OCI-LY1 (cell line): ENCODE measurements at regions not wholly inside any gene's neighbourhood (a gene's known extent, or its start where the extent isn't known, plus 50 kb on each side); places are given as distances from the start of the nearest gene placed in this dataset.

Experiments
- H2AFZ ChIP-seq: fragments of 200-600 bp; sonication (generic), shearing (Covaris generic); 2 replicates; pipeline ENCODE4 v1.6.0; 2014; ENCODE audit warnings: antibody characterized with exemption, mild to moderate bottlenecking, low read length
- H3F3A ChIP-seq: fragments of 200-600 bp; sonication (generic), shearing (Covaris generic); 2 replicates; pipeline ENCODE4 v1.6.0; 2014; ENCODE audit warnings: mild to moderate bottlenecking, antibody characterized with exemption, low read length, moderate library complexity; ENCODE audit not compliant: insufficient read depth
- H3K27ac ChIP-seq: fragments of 200-600 bp; sonication (generic); 2 replicates; pipeline ENCODE4 v1.5.1; 2014; ENCODE audit warnings: low read length, mixed run types, mild to moderate bottlenecking, low read depth; ENCODE audit not compliant: poor library complexity, severe bottlenecking
- H3K27me3 ChIP-seq: fragments of 200-600 bp; sonication (generic); 2 replicates; pipeline ENCODE4 v1.6.0; 2014; ENCODE audit warnings: antibody characterized with exemption, mild to moderate bottlenecking, low read length, moderate library complexity; ENCODE audit not compliant: insufficient read depth
- H3K36me3 ChIP-seq: fragments of 200-600 bp; sonication (generic); 2 replicates; pipeline ENCODE4 v1.6.1; 2014; ENCODE audit warnings: mild to moderate bottlenecking, antibody characterized with exemption, low read length, moderate library complexity, mixed read lengths; ENCODE audit not compliant: insufficient read depth
- H3K4me1 ChIP-seq: fragments of 200-600 bp; sonication (generic); 2 replicates; pipeline ENCODE4 v1.5.1; 2014; ENCODE audit warnings: mild to moderate bottlenecking, low read length, moderate library complexity; ENCODE audit not compliant: insufficient read depth, severe bottlenecking
- H3K4me2 ChIP-seq: fragments of 200-600 bp; sonication (generic), shearing (Covaris generic); 2 replicates; pipeline ENCODE4 v1.6.1; 2014; ENCODE audit warnings: low read length
- H3K4me3 ChIP-seq: fragments of 200-600 bp; sonication (generic); 2 replicates; pipeline ENCODE4 v1.5.1; 2014; ENCODE audit warnings: low read length, low read depth, mild to moderate bottlenecking, mixed read lengths; ENCODE audit not compliant: poor library complexity, severe bottlenecking
- H3K79me2 ChIP-seq: fragments of 200-600 bp; shearing (Covaris generic); 2 replicates; pipeline ENCODE4 v1.6.1; 2016; ENCODE audit warnings: mixed run types, low read length, mixed read lengths; ENCODE audit not compliant: insufficient read depth
- H3K9ac ChIP-seq: fragments of 200-600 bp; sonication (generic), shearing (Covaris generic); 2 replicates; pipeline ENCODE4 v1.6.1; 2014; ENCODE audit warnings: mild to moderate bottlenecking, low read length, mixed read lengths
- H3K9me2 ChIP-seq: fragments of 200-600 bp; sonication (generic), shearing (Covaris generic); 2 replicates; pipeline ENCODE4 v1.6.1; 2014; ENCODE audit warnings: low read depth, mild to moderate bottlenecking, low read length, mixed read lengths
- H3K9me3 ChIP-seq: fragments of 200-600 bp; shearing (Covaris generic); 2 replicates; pipeline ENCODE4 v1.6.1; 2014; ENCODE audit warnings: low read length, mixed read lengths
- H4K20me1 ChIP-seq: fragments of 200-600 bp; sonication (generic), shearing (Covaris generic); 2 replicates; pipeline ENCODE4 v1.6.0; 2016; ENCODE audit warnings: mild to moderate bottlenecking, low read length; ENCODE audit not compliant: insufficient read depth
- CTCF ChIP-seq: fragments of 200-600 bp; sonication (generic), shearing (Covaris generic); IDR thresholded peaks from 2 replicates; pipeline ENCODE4 v1.5.1; 2017; ENCODE audit warnings: mild to moderate bottlenecking, antibody characterized with exemption, low read length, moderate library complexity, mixed read lengths
- EZH2 ChIP-seq: fragments of 200-600 bp; sonication (generic), shearing (Covaris generic); IDR thresholded peaks from 2 replicates; pipeline ENCODE4 v1.8.0; 2017; ENCODE audit warnings: borderline replicate concordance, mixed run types, mild to moderate bottlenecking, antibody characterized with exemption, low read length, moderate library complexity, mixed read lengths

GRCh38 chr1:58363585-58363984 lies 182.9 kb downstream of the OMA1 start:
- Histone ChIP-seq H3K36me3 (no peaks in the 10 kb centered on the region), H2AFZ (no peak overlapping the region), H3K4me2 (no peak overlapping the region), H4K20me1 (no peaks in the 10 kb centered on the region), H3F3A (no peaks in the 10 kb centered on the region), H3K9me2 (no peaks in the 10 kb centered on the region), H3K9me3 (no peaks in the 10 kb centered on the region), H3K4me3 (no peak overlapping the region), H3K27ac (no peak overlapping the region), H3K79me2 (no peaks in the 10 kb centered on the region), H3K9ac (no peak overlapping the region), H3K4me1 (peaks cover 14% of the 10 kb centered on the region), H3K27me3 (no peaks in the 10 kb centered on the region)
- TF ChIP-seq CTCF (no peak), EZH2 (no peak)

GRCh38 chr1:58361134-58361533 lies 185.4 kb downstream of the OMA1 start:
- Histone ChIP-seq H3F3A (no peaks in the 10 kb centered on the region), H4K20me1 (no peaks in the 10 kb centered on the region)

GRCh38 chr1:58358346-58358745 lies 188.2 kb downstream of the OMA1 start:
- H3K27me3 ChIP-seq, result no peaks in the 10 kb centered on the region
- H3K79me2 ChIP-seq, result no peaks in the 10 kb centered on the region
- H3K9me2 ChIP-seq, result no peaks in the 10 kb centered on the region
- no peak overlapping the region for H3K27ac ChIP-seq
- no peaks in the 10 kb centered on the region for H4K20me1 ChIP-seq
- TF ChIP-seq EZH2, result no peak
- no peak for TF ChIP-seq CTCF
- no peaks in the 10 kb centered on the region for H3K36me3 ChIP-seq
- H3K4me1 ChIP-seq, result peaks cover 11% of the 10 kb centered on the region
- H3K4me3 ChIP-seq, result no peak overlapping the region
- H2AFZ ChIP-seq, result no peak overlapping the region
- no peak overlapping the region for H3K4me2 ChIP-seq
- no peaks in the 10 kb centered on the region for H3K9me3 ChIP-seq
- no peaks in the 10 kb centered on the region for H3F3A ChIP-seq
- no peak overlapping the region for H3K9ac ChIP-seq

More at GRCh38 chr1:58361134-58361533, 185.4 kb downstream of the OMA1 start:
- Histone ChIP-seq H3K9me2 (no peaks in the 10 kb centered on the region), H2AFZ (no peak overlapping the region), H3K27ac (no peak overlapping the region), H3K9me3 (no peaks in the 10 kb centered on the region), H3K4me2 (no peak overlapping the region), H3K4me1 (peaks cover 14% of the 10 kb centered on the region), H3K9ac (no peak overlapping the region), H3K4me3 (no peak overlapping the region), H3K27me3 (no peaks in the 10 kb centered on the region), H3K36me3 (no peaks in the 10 kb centered on the region), H3K79me2 (no peaks in the 10 kb centered on the region)
- TF ChIP-seq EZH2 (no peak), CTCF (no peak)
